ENCODE measurements at regions not wholly inside any gene's neighbourhood (a gene's known extent, or its start where the extent isn't known, plus 50 kb on each side); places are given as distances from the start of the nearest gene placed in this dataset.

DNA sequence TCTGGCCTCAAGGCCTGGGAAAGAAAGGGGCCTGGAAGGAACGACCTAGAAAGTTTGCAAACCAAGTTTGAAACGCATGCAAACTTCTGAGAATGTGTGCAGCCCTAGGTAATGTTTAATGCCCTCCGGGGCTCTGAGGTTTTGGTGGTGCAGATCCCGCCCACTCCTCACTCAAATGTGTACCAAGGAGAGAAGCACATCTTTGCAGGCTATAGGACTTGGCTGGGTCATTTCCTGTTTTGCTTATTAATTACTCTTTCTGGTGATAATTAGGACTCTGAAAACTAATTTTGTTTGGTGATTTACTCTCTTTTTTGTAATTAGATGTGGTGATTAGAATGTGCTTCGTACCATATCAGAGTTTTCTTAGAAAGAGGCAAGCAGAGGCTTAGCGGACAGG is 625.9 kb upstream of the CADM1 start:
- TF ChIP-seq, protein P1, sequence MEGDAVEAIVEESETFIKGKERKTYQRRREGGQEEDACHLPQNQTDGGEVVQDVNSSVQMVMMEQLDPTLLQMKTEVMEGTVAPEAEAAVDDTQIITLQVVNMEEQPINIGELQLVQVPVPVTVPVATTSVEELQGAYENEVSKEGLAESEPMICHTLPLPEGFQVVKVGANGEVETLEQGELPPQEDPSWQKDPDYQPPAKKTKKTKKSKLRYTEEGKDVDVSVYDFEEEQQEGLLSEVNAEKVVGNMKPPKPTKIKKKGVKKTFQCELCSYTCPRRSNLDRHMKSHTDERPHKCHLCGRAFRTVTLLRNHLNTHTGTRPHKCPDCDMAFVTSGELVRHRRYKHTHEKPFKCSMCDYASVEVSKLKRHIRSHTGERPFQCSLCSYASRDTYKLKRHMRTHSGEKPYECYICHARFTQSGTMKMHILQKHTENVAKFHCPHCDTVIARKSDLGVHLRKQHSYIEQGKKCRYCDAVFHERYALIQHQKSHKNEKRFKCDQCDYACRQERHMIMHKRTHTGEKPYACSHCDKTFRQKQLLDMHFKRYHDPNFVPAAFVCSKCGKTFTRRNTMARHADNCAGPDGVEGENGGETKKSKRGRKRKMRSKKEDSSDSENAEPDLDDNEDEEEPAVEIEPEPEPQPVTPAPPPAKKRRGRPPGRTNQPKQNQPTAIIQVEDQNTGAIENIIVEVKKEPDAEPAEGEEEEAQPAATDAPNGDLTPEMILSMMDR (conservative IDR thresholded peaks at IDR 0.05; ENCODE audit: low read depth in 2 of 2) = no peak
- TF ChIP-seq CREB1 (CRISPR knock-in tag; IDR thresholded peaks at IDR 0.05; ENCODE audit: low read depth) = no peak
- no peak for TF ChIP-seq POLR2AphosphoS5 (IDR thresholded peaks at IDR 0.05; ENCODE audit: low read depth)
- TF ChIP-seq EZH2 (IDR thresholded peaks at IDR 0.05; ENCODE audit: low read depth, unreplicated experiment) = no peak
- TF ChIP-seq, protein P2, sequence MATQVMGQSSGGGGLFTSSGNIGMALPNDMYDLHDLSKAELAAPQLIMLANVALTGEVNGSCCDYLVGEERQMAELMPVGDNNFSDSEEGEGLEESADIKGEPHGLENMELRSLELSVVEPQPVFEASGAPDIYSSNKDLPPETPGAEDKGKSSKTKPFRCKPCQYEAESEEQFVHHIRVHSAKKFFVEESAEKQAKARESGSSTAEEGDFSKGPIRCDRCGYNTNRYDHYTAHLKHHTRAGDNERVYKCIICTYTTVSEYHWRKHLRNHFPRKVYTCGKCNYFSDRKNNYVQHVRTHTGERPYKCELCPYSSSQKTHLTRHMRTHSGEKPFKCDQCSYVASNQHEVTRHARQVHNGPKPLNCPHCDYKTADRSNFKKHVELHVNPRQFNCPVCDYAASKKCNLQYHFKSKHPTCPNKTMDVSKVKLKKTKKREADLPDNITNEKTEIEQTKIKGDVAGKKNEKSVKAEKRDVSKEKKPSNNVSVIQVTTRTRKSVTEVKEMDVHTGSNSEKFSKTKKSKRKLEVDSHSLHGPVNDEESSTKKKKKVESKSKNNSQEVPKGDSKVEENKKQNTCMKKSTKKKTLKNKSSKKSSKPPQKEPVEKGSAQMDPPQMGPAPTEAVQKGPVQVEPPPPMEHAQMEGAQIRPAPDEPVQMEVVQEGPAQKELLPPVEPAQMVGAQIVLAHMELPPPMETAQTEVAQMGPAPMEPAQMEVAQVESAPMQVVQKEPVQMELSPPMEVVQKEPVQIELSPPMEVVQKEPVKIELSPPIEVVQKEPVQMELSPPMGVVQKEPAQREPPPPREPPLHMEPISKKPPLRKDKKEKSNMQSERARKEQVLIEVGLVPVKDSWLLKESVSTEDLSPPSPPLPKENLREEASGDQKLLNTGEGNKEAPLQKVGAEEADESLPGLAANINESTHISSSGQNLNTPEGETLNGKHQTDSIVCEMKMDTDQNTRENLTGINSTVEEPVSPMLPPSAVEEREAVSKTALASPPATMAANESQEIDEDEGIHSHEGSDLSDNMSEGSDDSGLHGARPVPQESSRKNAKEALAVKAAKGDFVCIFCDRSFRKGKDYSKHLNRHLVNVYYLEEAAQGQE (IDR thresholded peaks at IDR 0.05; ENCODE audit: unreplicated experiment) = no peak
- TF ChIP-seq EZH2phosphoT487 (IDR thresholded peaks at IDR 0.05; ENCODE audit: unreplicated experiment) = no peak
- TF ChIP-seq STAT1 (IDR thresholded peaks at IDR 0.05; ENCODE audit: unreplicated experiment) = no peak
- no peak for TF ChIP-seq ZNF114 (CRISPR knock-in tag; IDR thresholded peaks at IDR 0.05)
